ENCODE measurements at regions not wholly inside any gene's neighbourhood (a gene's known extent, or its start where the extent isn't known, plus 50 kb on each side); places are given as distances from the start of the nearest gene placed in this dataset.
A peak's percentile ranks its signal among the peaks of the same experiment; 100 is the strongest.
"Not testable (repeated sequence)": the region's sequence is repeated elsewhere in the genome, so short reads cannot be mapped to it uniquely, and the experiment has no call there.

- DNase-seq (ENCODE audit: low spot score): no peak
Observed at GRCh38 chr13:30816736-30817135, 81.4 kb downstream of the ALOX5AP start.

GRCh38 chr13:30818323-30818960, 83.1 kb downstream of the ALOX5AP start:
- DNase-seq (ENCODE audit: low spot score): no peak

GRCh38 chr13:30819136-30819888, 84.0 kb downstream of the ALOX5AP start:
- no peak for DNase-seq (ENCODE audit: low spot score)

- DNase-seq (ENCODE audit: low spot score): no peak
Observed at GRCh38 chr13:30821421-30821820, 84.7 kb upstream of the MEDAG start.

- no peak for DNase-seq (ENCODE audit: low spot score)
Observed at GRCh38 chr13:30824651-30825050, 81.4 kb upstream of the MEDAG start.

GRCh38 chr13:30826911-30827577, 79.0 kb upstream of the MEDAG start:
- no peak for DNase-seq (ENCODE audit: low spot score)

- DNase-seq (ENCODE audit: low spot score): no peak
Observed at GRCh38 chr13:30827578-30827925, 78.5 kb upstream of the MEDAG start.

GRCh38 chr13:30829145-30829832, 76.8 kb upstream of the MEDAG start:
- DNase-seq (ENCODE audit: low spot score): peak; percentile 91

- DNase-seq (ENCODE audit: low spot score): no peak
Observed at GRCh38 chr13:30829833-30830637, 76.0 kb upstream of the MEDAG start.

GRCh38 chr13:30830638-30830965, 75.5 kb upstream of the MEDAG start:
- DNase-seq (ENCODE audit: low spot score): peak; percentile 47

GRCh38 chr13:30831515-30831914, 74.6 kb upstream of the MEDAG start:
- DNase-seq (ENCODE audit: low spot score): no peak

- DNase-seq (ENCODE audit: low spot score): no peak
Observed at GRCh38 chr13:30832377-30832776, 73.7 kb upstream of the MEDAG start.

GRCh38 chr13:30832845-30833332, 73.2 kb upstream of the MEDAG start:
- peak; percentile 99 for DNase-seq (ENCODE audit: low spot score)

GRCh38 chr13:30835442-30835841, 70.6 kb upstream of the MEDAG start:
- no peak for DNase-seq (ENCODE audit: low spot score)

GRCh38 chr13:30837227-30838159, 68.6 kb upstream of the MEDAG start:
- no peak for DNase-seq (ENCODE audit: low spot score)

- not testable (repeated sequence) for DNase-seq (ENCODE audit: low spot score)
Observed at GRCh38 chr13:30839636-30840035, 66.4 kb upstream of the MEDAG start.

- DNase-seq (ENCODE audit: low spot score): no peak
Observed at GRCh38 chr13:30840515-30840914, 65.6 kb upstream of the MEDAG start.

GRCh38 chr13:30841154-30841553, 64.9 kb upstream of the MEDAG start:
- no peak for DNase-seq (ENCODE audit: low spot score)

- DNase-seq (ENCODE audit: low spot score): no peak
Observed at GRCh38 chr13:30843548-30843947, 62.5 kb upstream of the MEDAG start.

- DNase-seq (ENCODE audit: low spot score): peak; percentile 55
Observed at GRCh38 chr13:30844548-30845296, 61.3 kb upstream of the MEDAG start.

Data from SW480 (cell line).